ENCODE measurements at regions not wholly inside any gene's neighbourhood (a gene's known extent, or its start where the extent isn't known, plus 50 kb on each side); places are given as distances from the start of the nearest gene placed in this dataset.

DNA sequence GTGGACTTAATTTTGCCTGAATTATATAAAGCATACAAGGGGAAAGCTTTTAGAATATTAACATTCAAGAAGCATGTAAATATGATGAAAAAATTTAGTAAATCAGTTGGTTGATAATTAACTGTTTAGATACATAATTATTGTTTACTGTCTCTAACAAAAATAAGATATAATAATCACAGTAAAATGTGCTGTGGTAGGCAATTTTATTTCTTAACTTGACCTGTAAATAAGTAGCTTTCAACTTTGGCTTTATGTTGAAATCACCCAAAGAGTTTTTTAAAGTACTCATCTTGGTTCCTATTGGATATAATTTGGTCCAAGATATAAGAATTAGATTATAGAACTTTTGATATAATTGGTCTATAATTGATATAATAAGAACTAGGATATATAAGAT is 1374.5 kb downstream of the NSUN3 start:
- no peak for TF ChIP-seq POLR2AphosphoS5 (IDR thresholded peaks at IDR 0.05)
- TF ChIP-seq, protein P1, sequence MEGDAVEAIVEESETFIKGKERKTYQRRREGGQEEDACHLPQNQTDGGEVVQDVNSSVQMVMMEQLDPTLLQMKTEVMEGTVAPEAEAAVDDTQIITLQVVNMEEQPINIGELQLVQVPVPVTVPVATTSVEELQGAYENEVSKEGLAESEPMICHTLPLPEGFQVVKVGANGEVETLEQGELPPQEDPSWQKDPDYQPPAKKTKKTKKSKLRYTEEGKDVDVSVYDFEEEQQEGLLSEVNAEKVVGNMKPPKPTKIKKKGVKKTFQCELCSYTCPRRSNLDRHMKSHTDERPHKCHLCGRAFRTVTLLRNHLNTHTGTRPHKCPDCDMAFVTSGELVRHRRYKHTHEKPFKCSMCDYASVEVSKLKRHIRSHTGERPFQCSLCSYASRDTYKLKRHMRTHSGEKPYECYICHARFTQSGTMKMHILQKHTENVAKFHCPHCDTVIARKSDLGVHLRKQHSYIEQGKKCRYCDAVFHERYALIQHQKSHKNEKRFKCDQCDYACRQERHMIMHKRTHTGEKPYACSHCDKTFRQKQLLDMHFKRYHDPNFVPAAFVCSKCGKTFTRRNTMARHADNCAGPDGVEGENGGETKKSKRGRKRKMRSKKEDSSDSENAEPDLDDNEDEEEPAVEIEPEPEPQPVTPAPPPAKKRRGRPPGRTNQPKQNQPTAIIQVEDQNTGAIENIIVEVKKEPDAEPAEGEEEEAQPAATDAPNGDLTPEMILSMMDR (IDR thresholded peaks at IDR 0.05): no peak

Data from stomach (tissue), 4 donors.